ENCODE measurements at regions not wholly inside any gene's neighbourhood (a gene's known extent, or its start where the extent isn't known, plus 50 kb on each side); places are given as distances from the start of the nearest gene placed in this dataset.

DNA sequence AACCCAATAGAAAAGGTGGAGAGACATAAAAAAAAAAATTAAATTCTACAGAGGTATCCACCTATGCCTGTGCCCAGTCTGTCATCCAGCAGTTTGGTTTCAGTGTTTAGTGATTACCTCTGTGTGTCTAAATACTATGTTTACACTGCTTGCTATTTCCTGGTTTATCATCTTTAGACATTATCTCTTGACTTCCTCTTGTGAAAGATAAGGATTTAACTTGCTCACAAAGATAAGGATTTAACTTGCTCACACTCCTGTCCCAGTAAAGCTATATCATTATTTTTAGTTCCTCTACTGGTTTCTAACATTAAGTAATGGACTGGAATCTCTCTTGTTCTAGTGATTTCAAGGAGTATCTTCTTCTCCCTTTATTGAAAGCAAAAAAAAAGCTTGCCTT lies 53.9 kb upstream of the ZFR start:
- TF ChIP-seq, protein P1, sequence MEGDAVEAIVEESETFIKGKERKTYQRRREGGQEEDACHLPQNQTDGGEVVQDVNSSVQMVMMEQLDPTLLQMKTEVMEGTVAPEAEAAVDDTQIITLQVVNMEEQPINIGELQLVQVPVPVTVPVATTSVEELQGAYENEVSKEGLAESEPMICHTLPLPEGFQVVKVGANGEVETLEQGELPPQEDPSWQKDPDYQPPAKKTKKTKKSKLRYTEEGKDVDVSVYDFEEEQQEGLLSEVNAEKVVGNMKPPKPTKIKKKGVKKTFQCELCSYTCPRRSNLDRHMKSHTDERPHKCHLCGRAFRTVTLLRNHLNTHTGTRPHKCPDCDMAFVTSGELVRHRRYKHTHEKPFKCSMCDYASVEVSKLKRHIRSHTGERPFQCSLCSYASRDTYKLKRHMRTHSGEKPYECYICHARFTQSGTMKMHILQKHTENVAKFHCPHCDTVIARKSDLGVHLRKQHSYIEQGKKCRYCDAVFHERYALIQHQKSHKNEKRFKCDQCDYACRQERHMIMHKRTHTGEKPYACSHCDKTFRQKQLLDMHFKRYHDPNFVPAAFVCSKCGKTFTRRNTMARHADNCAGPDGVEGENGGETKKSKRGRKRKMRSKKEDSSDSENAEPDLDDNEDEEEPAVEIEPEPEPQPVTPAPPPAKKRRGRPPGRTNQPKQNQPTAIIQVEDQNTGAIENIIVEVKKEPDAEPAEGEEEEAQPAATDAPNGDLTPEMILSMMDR (IDR thresholded peaks at IDR 0.05 in 2 of 3, conservative IDR thresholded peaks at IDR 0.05 in 1 of 3; ENCODE audit: borderline replicate concordance in 1 of 3, insufficient read depth in 1 of 3, low read depth in 2 of 3, low read length in 2 of 3), result no peak
- TF ChIP-seq POLR2A (IDR thresholded peaks at IDR 0.05; ENCODE audit: borderline replicate concordance, extremely low read depth, insufficient read depth, insufficient read length), result no peak
- TF ChIP-seq, protein P2, sequence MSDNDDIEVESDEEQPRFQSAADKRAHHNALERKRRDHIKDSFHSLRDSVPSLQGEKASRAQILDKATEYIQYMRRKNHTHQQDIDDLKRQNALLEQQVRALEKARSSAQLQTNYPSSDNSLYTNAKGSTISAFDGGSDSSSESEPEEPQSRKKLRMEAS (IDR thresholded peaks at IDR 0.05), result no peak
- no peak for TF ChIP-seq SIN3A (IDR thresholded peaks at IDR 0.05; ENCODE audit: low read depth)
- TF ChIP-seq, protein P3, sequence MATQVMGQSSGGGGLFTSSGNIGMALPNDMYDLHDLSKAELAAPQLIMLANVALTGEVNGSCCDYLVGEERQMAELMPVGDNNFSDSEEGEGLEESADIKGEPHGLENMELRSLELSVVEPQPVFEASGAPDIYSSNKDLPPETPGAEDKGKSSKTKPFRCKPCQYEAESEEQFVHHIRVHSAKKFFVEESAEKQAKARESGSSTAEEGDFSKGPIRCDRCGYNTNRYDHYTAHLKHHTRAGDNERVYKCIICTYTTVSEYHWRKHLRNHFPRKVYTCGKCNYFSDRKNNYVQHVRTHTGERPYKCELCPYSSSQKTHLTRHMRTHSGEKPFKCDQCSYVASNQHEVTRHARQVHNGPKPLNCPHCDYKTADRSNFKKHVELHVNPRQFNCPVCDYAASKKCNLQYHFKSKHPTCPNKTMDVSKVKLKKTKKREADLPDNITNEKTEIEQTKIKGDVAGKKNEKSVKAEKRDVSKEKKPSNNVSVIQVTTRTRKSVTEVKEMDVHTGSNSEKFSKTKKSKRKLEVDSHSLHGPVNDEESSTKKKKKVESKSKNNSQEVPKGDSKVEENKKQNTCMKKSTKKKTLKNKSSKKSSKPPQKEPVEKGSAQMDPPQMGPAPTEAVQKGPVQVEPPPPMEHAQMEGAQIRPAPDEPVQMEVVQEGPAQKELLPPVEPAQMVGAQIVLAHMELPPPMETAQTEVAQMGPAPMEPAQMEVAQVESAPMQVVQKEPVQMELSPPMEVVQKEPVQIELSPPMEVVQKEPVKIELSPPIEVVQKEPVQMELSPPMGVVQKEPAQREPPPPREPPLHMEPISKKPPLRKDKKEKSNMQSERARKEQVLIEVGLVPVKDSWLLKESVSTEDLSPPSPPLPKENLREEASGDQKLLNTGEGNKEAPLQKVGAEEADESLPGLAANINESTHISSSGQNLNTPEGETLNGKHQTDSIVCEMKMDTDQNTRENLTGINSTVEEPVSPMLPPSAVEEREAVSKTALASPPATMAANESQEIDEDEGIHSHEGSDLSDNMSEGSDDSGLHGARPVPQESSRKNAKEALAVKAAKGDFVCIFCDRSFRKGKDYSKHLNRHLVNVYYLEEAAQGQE (IDR thresholded peaks at IDR 0.05; ENCODE audit: low read depth), result no peak
- TF ChIP-seq, protein P4, sequence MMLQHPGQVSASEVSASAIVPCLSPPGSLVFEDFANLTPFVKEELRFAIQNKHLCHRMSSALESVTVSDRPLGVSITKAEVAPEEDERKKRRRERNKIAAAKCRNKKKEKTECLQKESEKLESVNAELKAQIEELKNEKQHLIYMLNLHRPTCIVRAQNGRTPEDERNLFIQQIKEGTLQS (IDR thresholded peaks at IDR 0.05), result no peak

Measured in HCT116 (cell line).